Left ventricle myocardium inferior (tissue), 1 donor: ENCODE measurements at regions not wholly inside any gene's neighbourhood (a gene's known extent, or its start where the extent isn't known, plus 50 kb on each side); places are given as distances from the start of the nearest gene placed in this dataset.

Source experiments
- DNase-seq: peaks from one replicate; pipeline ENCODE4 v3.0.0-alpha.2; 2020
- H3K27ac ChIP-seq: fragments of 200-600 bp; replicated peaks from 2 replicates; pipeline ENCODE4 v1.8.0; 2021
- H3K27me3 ChIP-seq: fragments of 200-600 bp; 2 replicates; pipeline ENCODE4 v1.8.0; 2021; ENCODE audit warnings: low read depth
- H3K36me3 ChIP-seq: fragments of 200-600 bp; 2 replicates; pipeline ENCODE4 v1.8.0; 2021
- H3K4me1 ChIP-seq: fragments of 200-600 bp; 2 replicates; pipeline ENCODE4 v1.8.0; 2021
- H3K4me3 ChIP-seq: fragments of 200-600 bp; 2 replicates; pipeline ENCODE4 v1.8.0; 2021; ENCODE audit warnings: mild to moderate bottlenecking, moderate library complexity
- H3K9me3 ChIP-seq: fragments of 200-600 bp; replicated peaks from 2 replicates; pipeline ENCODE4 v1.8.0; 2021
- CTCF ChIP-seq: fragments of 200-600 bp; IDR thresholded peaks from 2 replicates; pipeline ENCODE4 v1.8.0; 2021; ENCODE audit warnings: antibody characterized with exemption, mild to moderate bottlenecking, borderline replicate concordance
- intact Hi-C: fragments of 100-400 bp; cut with micrococcal nuclease; formaldehyde crosslinking; loops from one replicate; pipeline ENCODE4 v1.11.0; 2022
- donor health status: DM: no; HTN: yes; CAD: no; lungs with severe emphysema.

- Histone ChIP-seq H3K4me3 (no peak overlapping the region), H3K27ac (no peak overlapping the region), H3K4me1 (no peaks in the 10 kb centered on the region), H3K36me3 (no peaks in the 10 kb centered on the region), H3K27me3 (peaks cover 12% of the 10 kb centered on the region), H3K9me3 (no peaks in the 10 kb centered on the region)
- no peak for DNase-seq
- TF ChIP-seq CTCF = no peak
- intact Hi-C loops = no loop called here
Measured at GRCh38 chr17:14585099-14585498, 284.2 kb downstream of the HS3ST3B1 start.

GRCh38 chr17:14582996-14583395 is 282.1 kb downstream of the HS3ST3B1 start:
- no peak for TF ChIP-seq CTCF
- H3K27ac ChIP-seq = no peak overlapping the region
- DNase-seq = no peak
- no peaks in the 10 kb centered on the region for H3K36me3 ChIP-seq
- intact Hi-C loops = no loop called here
- no peaks in the 10 kb centered on the region for H3K27me3 ChIP-seq
- H3K9me3 ChIP-seq = no peaks in the 10 kb centered on the region
- no peak overlapping the region for H3K4me3 ChIP-seq
- no peaks in the 10 kb centered on the region for H3K4me1 ChIP-seq

GRCh38 chr17:14581186-14581830 is 280.4 kb downstream of the HS3ST3B1 start:
- no peaks in the 10 kb centered on the region for H3K4me1 ChIP-seq
- no peak for DNase-seq
- H3K27me3 ChIP-seq = peaks cover 13% of the 10 kb centered on the region
- no peak overlapping the region for H3K27ac ChIP-seq
- no peak overlapping the region for H3K4me3 ChIP-seq
- no peaks in the 10 kb centered on the region for H3K9me3 ChIP-seq
- TF ChIP-seq CTCF = no peak
- intact Hi-C loops = no loop called here
- no peaks in the 10 kb centered on the region for H3K36me3 ChIP-seq

- no peak overlapping the region for H3K4me3 ChIP-seq
- H3K27me3 ChIP-seq = peaks cover 21% of the 10 kb centered on the region
- no peaks in the 10 kb centered on the region for H3K9me3 ChIP-seq
- H3K27ac ChIP-seq = no peak overlapping the region
- no peak for DNase-seq
- H3K4me1 ChIP-seq = no peaks in the 10 kb centered on the region
- no peaks in the 10 kb centered on the region for H3K36me3 ChIP-seq
- intact Hi-C loops = no loop called here
- TF ChIP-seq CTCF = no peak
Measured at GRCh38 chr17:14580499-14580898, 279.6 kb downstream of the HS3ST3B1 start.

- Histone ChIP-seq H3K9me3 (no peaks in the 10 kb centered on the region), H3K27me3 (peaks cover 29% of the 10 kb centered on the region), H3K27ac (no peak overlapping the region), H3K4me1 (no peaks in the 10 kb centered on the region), H3K36me3 (no peaks in the 10 kb centered on the region), H3K4me3 (no peak overlapping the region)
- intact Hi-C loops = no loop called here
- no peak for TF ChIP-seq CTCF
- no peak for DNase-seq
Measured at GRCh38 chr17:14579716-14580115, 278.8 kb downstream of the HS3ST3B1 start.
